Cardiac fibroblast (primary cell): ENCODE measurements at regions not wholly inside any gene's neighbourhood (a gene's known extent, or its start where the extent isn't known, plus 50 kb on each side); places are given as distances from the start of the nearest gene placed in this dataset.
"Not testable (repeated sequence)": the region's sequence is repeated elsewhere in the genome, so short reads cannot be mapped to it uniquely, and the experiment has no call there.

Experiments used
- DNase-seq, 2 donors: peaks; one replicate each; pipeline versions ENCODE4 v3.0.0 to v3.0.0-alpha.2; 2010; ENCODE audit warnings: low read depth in 2 of 2
- H3K4me3 ChIP-seq, 2 donors: replicated peaks in 1 of 2; 1 replicate in 1 of 2; 2 replicates in 1 of 2; pipeline ENCODE4 v1.5.1; 2011; ENCODE audit warnings: low read depth in 2 of 2, low read length in 2 of 2, mild to moderate bottlenecking in 2 of 2, moderate library complexity in 1 of 2
- CTCF ChIP-seq: IDR thresholded peaks from one replicate; pipeline ENCODE4 v1.5.1; 2011; ENCODE audit warnings: low read depth, mild to moderate bottlenecking, low read length, inconsistent platforms

- no peak for TF ChIP-seq CTCF
- H3K4me3 ChIP-seq: no peak overlapping the region
- peak; percentile 18 to 46 for DNase-seq
Measured at GRCh38 chr5:123997462-123998215, 485.7 kb downstream of the CSNK1G3 start.

- H3K4me3 ChIP-seq: no peak overlapping the region
- no peak for DNase-seq
- no peak for TF ChIP-seq CTCF
Measured at GRCh38 chr5:123997064-123997461, 485.1 kb downstream of the CSNK1G3 start.

GRCh38 chr5:123992641-123993040 is 480.7 kb downstream of the CSNK1G3 start:
- no peak overlapping the region for H3K4me3 ChIP-seq
- no peak for TF ChIP-seq CTCF
- no peak for DNase-seq

GRCh38 chr5:123987956-123988355 is 476.0 kb downstream of the CSNK1G3 start:
- H3K4me3 ChIP-seq: no peak overlapping the region
- DNase-seq: no peak
- TF ChIP-seq CTCF: no peak

- TF ChIP-seq CTCF: no peak
- H3K4me3 ChIP-seq: no peak overlapping the region
- DNase-seq: no peak
Measured at GRCh38 chr5:123976379-123977033, 464.5 kb downstream of the CSNK1G3 start.

- DNase-seq, H3K4me3 ChIP-seq: not testable (repeated sequence)
Measured at GRCh38 chr5:123975521-123975920, 463.5 kb downstream of the CSNK1G3 start.

GRCh38 chr5:123966781-123967180 is 454.8 kb downstream of the CSNK1G3 start:
- no peak overlapping the region for H3K4me3 ChIP-seq
- DNase-seq: no peak
- TF ChIP-seq CTCF: no peak
